ENCODE measurements at regions not wholly inside any gene's neighbourhood (a gene's known extent, or its start where the extent isn't known, plus 50 kb on each side); places are given as distances from the start of the nearest gene placed in this dataset.
A peak's percentile ranks its signal among the peaks of the same experiment; 100 is the strongest.

GRCh38 chrX:964831-965416 is 247.5 kb downstream of the CRLF2 start:
- no peaks in the 10 kb centered on the region for H3K27me3 ChIP-seq (replicated peaks in 1 of 2; ENCODE audit: control insufficient read depth in 2 of 2, insufficient read depth in 2 of 2, low read length in 1 of 2)
- H4K20me1 ChIP-seq (ENCODE audit: control insufficient read depth, insufficient read depth), result no peaks in the 10 kb centered on the region
- no TSS peak for BruUV-seq (replicated peaks)
- H3K4me3 ChIP-seq, result no peak overlapping the region
- intact Hi-C loops (cut with micrococcal nuclease; ENCODE audit: unreplicated experiment), result no loop called here
- H3K36me3 ChIP-seq (ENCODE audit: control insufficient read depth in 2 of 2, insufficient read depth in 2 of 2, low read length in 1 of 2), result no peaks in the 10 kb centered on the region
- ChIA-PET SMC1A (ENCODE audit: uncharacterized antibody, unreplicated experiment) (no interaction called here), CTCF (no interaction called here), RAD21 (ENCODE audit: unreplicated experiment) (no interaction called here), POLR2A (no interaction called here)
- peak overlapping the region; percentile 33 for H3K4me2 ChIP-seq (ENCODE audit: control insufficient read depth, insufficient read depth)
- DNase-seq (ENCODE audit: low read depth, low spot score), result no peak
- no peak overlapping the region for H3K9ac ChIP-seq (ENCODE audit: control insufficient read depth, insufficient read depth, low read length)
- H2AFZ ChIP-seq (ENCODE audit: control insufficient read depth, low read depth, low read length), result peak overlapping the region; percentile 71
- no peak overlapping the region for H3K27ac ChIP-seq (ENCODE audit: control insufficient read depth, insufficient read depth)
- no peak for TF ChIP-seq SUPT20H (IDR thresholded peaks at IDR 0.05; ENCODE audit: borderline replicate concordance, control insufficient read depth, low read depth, low read length)
- TF ChIP-seq NFYA (IDR thresholded peaks at IDR 0.05; ENCODE audit: borderline replicate concordance, low read depth, low read length), result no peak
- H3K4me1 ChIP-seq (ENCODE audit: control insufficient read depth, insufficient read depth, low read length), result no peaks in the 10 kb centered on the region
- no peaks in the 10 kb centered on the region for H3K9me3 ChIP-seq (replicated peaks; ENCODE audit: control insufficient read depth, insufficient read depth, low read length)
- no peak for FAIRE-seq
- in situ Hi-C loops (cut with MboI), result no loop called here
- no peaks in the 10 kb centered on the region for H3K79me2 ChIP-seq (ENCODE audit: control insufficient read depth, insufficient read depth, low read length)
- 22% methylated on average over 10 of the region's 10 CpGs for WGBS (ENCODE audit: insufficient coverage, insufficient replicate concordance, low lambda C conversion rate, missing lambda C conversion rate)
- ATAC-seq, result peak; percentile 77

- POLR2A ChIA-PET, result no interaction called here
- ATAC-seq (no peak), DNase-seq (ENCODE audit: low read depth, low spot score) (no peak), FAIRE-seq (no peak)
- 40% methylated on average over 8 of the region's 8 CpGs for WGBS (ENCODE audit: insufficient coverage, insufficient replicate concordance, low lambda C conversion rate, missing lambda C conversion rate)
- Histone ChIP-seq H3K9me3 (replicated peaks; ENCODE audit: control insufficient read depth, insufficient read depth, low read length) (no peaks in the 10 kb centered on the region; the same call in 2 of the 3 replicates), H3K36me3 (ENCODE audit: control insufficient read depth in 2 of 2, insufficient read depth in 2 of 2, low read length in 1 of 2) (no peaks in the 10 kb centered on the region), H3K9ac (ENCODE audit: control insufficient read depth, insufficient read depth, low read length) (no peak overlapping the region), H3K79me2 (ENCODE audit: control insufficient read depth, insufficient read depth, low read length) (no peaks in the 10 kb centered on the region), H3K27ac (ENCODE audit: control insufficient read depth, insufficient read depth) (no peak overlapping the region), H3K4me2 (ENCODE audit: control insufficient read depth, insufficient read depth) (no peak overlapping the region), H4K20me1 (ENCODE audit: control insufficient read depth, insufficient read depth) (no peaks in the 10 kb centered on the region), H3K4me1 (ENCODE audit: control insufficient read depth, insufficient read depth, low read length) (no peaks in the 10 kb centered on the region), H3K27me3 (replicated peaks in 1 of 2; ENCODE audit: control insufficient read depth in 2 of 2, insufficient read depth in 2 of 2, low read length in 1 of 2) (no peaks in the 10 kb centered on the region), H3K4me3 (no peak overlapping the region), H2AFZ (ENCODE audit: control insufficient read depth, low read depth, low read length) (no peak overlapping the region)
- intact Hi-C loops (cut with micrococcal nuclease; ENCODE audit: unreplicated experiment), result no loop called here
- SMC1A ChIA-PET (ENCODE audit: uncharacterized antibody, unreplicated experiment), result no interaction called here
- in situ Hi-C loops (cut with MboI), result no loop called here
- CTCF ChIA-PET, result no interaction called here
- BruUV-seq (replicated peaks), result no TSS peak
- RAD21 ChIA-PET (ENCODE audit: unreplicated experiment), result no interaction called here
- TF ChIP-seq ZBTB11 (CRISPR knock-in tag; IDR thresholded peaks at IDR 0.05) (no peak), RCOR1 (conservative IDR thresholded peaks at IDR 0.05; ENCODE audit: low read depth, low read length) (no peak), BACH1 (IDR thresholded peaks at IDR 0.05; ENCODE audit: borderline replicate concordance) (no peak), RAD51 (IDR thresholded peaks at IDR 0.05) (no peak), RFX5 (IDR thresholded peaks at IDR 0.05; ENCODE audit: low read depth, low read length) (no peak), PAX5 (IDR thresholded peaks at IDR 0.05; ENCODE audit: borderline replicate concordance, low read depth, low read length) (no peak), MEF2A (IDR thresholded peaks at IDR 0.05; ENCODE audit: insufficient read depth, low read depth, low read length) (no peak), ZNF217 (IDR thresholded peaks at IDR 0.05) (no peak), RAD21 (IDR thresholded peaks at IDR 0.05; ENCODE audit: insufficient read depth, low read depth, low read length) (no peak), BCLAF1 (IDR thresholded peaks at IDR 0.05) (no peak), MXI1 (IDR thresholded peaks at IDR 0.05; ENCODE audit: low read depth, low read length) (no peak)
Measured at GRCh38 chrX:960821-961220, 251.6 kb downstream of the CRLF2 start.
